IMR-90 (cell line): ENCODE measurements at regions not wholly inside any gene's neighbourhood (a gene's known extent, or its start where the extent isn't known, plus 50 kb on each side); places are given as distances from the start of the nearest gene placed in this dataset.
A peak's percentile ranks its signal among the peaks of the same experiment; 100 is the strongest.

ENCODE experiments used
- ATAC-seq: fragments of 200-7000 bp; cut with Tn5 transposase; 2 replicates; pipeline ENCODE4 v1.9.1; 2020; ENCODE audit warnings: low read depth, mild to moderate bottlenecking, moderate library complexity
- BruUV-seq: library from RNA; stranded (reverse); fragments of 400-500 nt; replicated peaks from 2 replicates; lab custom pipeline; 2021; lab: Mats Ljungman, UMichigan
- CTCF ChIA-PET: fragments of 300-600 bp; formaldehyde crosslinking; extraction: SDS; loops from one replicate; lab custom pipeline; 2021; ENCODE audit warnings: antibody characterized with exemption; lab: Yijun Ruan, JAX
- POLR2A ChIA-PET: fragments of 300-600 bp; sonication (Branson Sonifier 250); formaldehyde crosslinking; loops from one replicate; lab custom pipeline; 2022; ENCODE audit warnings: antibody characterized with exemption; ENCODE audit not compliant: unreplicated experiment; lab: Charles Lee
- DNase-seq: peaks from one replicate; pipeline ENCODE4 v3.0.0; 2013
- H2AFZ ChIP-seq: replicated peaks from 2 replicates; pipeline ENCODE3; 2013; ENCODE audit warnings: low read length, mild to moderate bottlenecking; ENCODE audit not compliant: poor library complexity
- H2AK5ac ChIP-seq: 2 replicates; pipeline ENCODE4 v1.6.1; 2013; ENCODE audit warnings: low read depth, low read length, inconsistent platforms
- H2AK9ac ChIP-seq: replicated peaks from 2 replicates; pipeline ENCODE3; 2013; ENCODE audit warnings: mild to moderate bottlenecking, low read depth, low read length, moderate library complexity; ENCODE audit not compliant: poor library complexity
- H2BK120ac ChIP-seq: 2 replicates; pipeline ENCODE4 v1.6.1; 2013; ENCODE audit warnings: low read depth, low read length, inconsistent platforms
- H2BK15ac ChIP-seq: 3 replicates; pipeline ENCODE4 v1.6.1; 2013; ENCODE audit warnings: low read depth, low read length, inconsistent platforms
- H2BK20ac ChIP-seq: 2 replicates; pipeline ENCODE4 v1.6.1; 2013; ENCODE audit warnings: low read depth, mild to moderate bottlenecking, inconsistent platforms, low read length, moderate library complexity
- H2BK5ac ChIP-seq: 2 replicates; pipeline ENCODE4 v1.6.1; 2013; ENCODE audit warnings: mild to moderate bottlenecking, low read depth, low read length, inconsistent platforms; ENCODE audit not compliant: poor library complexity, severe bottlenecking
- H3K14ac ChIP-seq: replicated peaks from 2 replicates; pipeline ENCODE4 v1.6.1; 2013; ENCODE audit warnings: low read depth, low read length, inconsistent platforms
- H3K18ac ChIP-seq: 2 replicates; pipeline ENCODE4 v1.6.1; 2013; ENCODE audit warnings: low read depth, low read length, control low read depth
- H3K23ac ChIP-seq: 2 replicates; pipeline ENCODE4 v1.6.1; 2013; ENCODE audit warnings: low read depth, low read length, inconsistent platforms
- H3K27ac ChIP-seq: 2 replicates; pipeline ENCODE4 v1.5.1; 2013; ENCODE audit warnings: mild to moderate bottlenecking, control low read depth, low read length; ENCODE audit not compliant: insufficient read depth
- H3K27me3 ChIP-seq: 2 replicates; pipeline ENCODE4 v1.6.1; 2013; ENCODE audit warnings: low read length; ENCODE audit not compliant: control insufficient read depth, insufficient read depth
- H3K36me3 ChIP-seq: 2 replicates; pipeline ENCODE4 v1.6.1; 2013; ENCODE audit warnings: low read length, mixed read lengths; ENCODE audit not compliant: control insufficient read depth, insufficient read depth
- H3K4ac ChIP-seq: 2 replicates; pipeline ENCODE4 v1.6.1; 2013; ENCODE audit warnings: low read depth, low read length, inconsistent platforms
- H3K4me1 ChIP-seq: 2 replicates; pipeline ENCODE4 v1.6.1; 2013; ENCODE audit warnings: low read length, mixed read lengths; ENCODE audit not compliant: control insufficient read depth, insufficient read depth
- H3K4me2 ChIP-seq: 2 replicates; pipeline ENCODE4 v1.6.1; 2013; ENCODE audit warnings: low read depth, mild to moderate bottlenecking, control low read depth, low read length, moderate library complexity
- H3K4me3 ChIP-seq: 2 replicates; pipeline ENCODE4 v1.5.1; 2013; ENCODE audit warnings: low read depth, mild to moderate bottlenecking, control low read depth, low read length, moderate library complexity; ENCODE audit not compliant: insufficient read depth
- H3K56ac ChIP-seq: 2 replicates; pipeline ENCODE4 v1.6.1; 2013; ENCODE audit warnings: low read length, inconsistent platforms; ENCODE audit not compliant: insufficient read depth; ENCODE audit errors: extremely low read depth
- H3K79me1 ChIP-seq, 2 experiments: 2 replicates each; pipeline ENCODE4 v1.6.1; 2013; ENCODE audit warnings: low read length in 2 of 2, inconsistent platforms in 1 of 2, low read depth in 1 of 2
- H3K9ac ChIP-seq: 2 replicates; pipeline ENCODE4 v1.6.1; 2013; ENCODE audit warnings: low read depth, low read length, control low read depth
- H3K9me1 ChIP-seq: 2 replicates; pipeline ENCODE4 v1.6.1; 2013; ENCODE audit warnings: low read length, inconsistent platforms; ENCODE audit not compliant: insufficient read depth
- H3K9me3 ChIP-seq: 2 replicates; pipeline ENCODE4 v1.6.1; 2013; ENCODE audit warnings: low read length; ENCODE audit not compliant: control insufficient read depth, insufficient read depth
- H4K20me1 ChIP-seq: 2 replicates; pipeline ENCODE4 v1.6.1; 2013; ENCODE audit warnings: low read length, inconsistent platforms; ENCODE audit not compliant: insufficient read depth
- H4K5ac ChIP-seq: 2 replicates; pipeline ENCODE4 v1.6.1; 2013; ENCODE audit warnings: mild to moderate bottlenecking, low read depth, low read length, control low read depth
- H4K8ac ChIP-seq, 2 experiments: 2 replicates each; pipeline ENCODE4 v1.6.1; 2013; ENCODE audit warnings: low read depth in 2 of 2, low read length in 2 of 2, control low read depth in 1 of 2, inconsistent platforms in 1 of 2
- H4K91ac ChIP-seq: 2 replicates; pipeline ENCODE4 v1.6.1; 2013; ENCODE audit warnings: low read depth, low read length, inconsistent platforms; ENCODE audit not compliant: insufficient read depth
- MXI1 ChIP-seq: IDR thresholded peaks from 2 replicates; pipeline ENCODE4 v1.6.1; 2012; ENCODE audit warnings: low read depth, mild to moderate bottlenecking, low read length, moderate library complexity, borderline replicate concordance
- POLR2A ChIP-seq: IDR thresholded peaks from 2 replicates; pipeline ENCODE4 v1.6.1; 2012; ENCODE audit warnings: mild to moderate bottlenecking, low read depth, low read length
- RFX5 ChIP-seq: IDR thresholded peaks from 2 replicates; pipeline ENCODE4 v1.8.0; 2012; ENCODE audit warnings: low read depth, mild to moderate bottlenecking, low read length, moderate library complexity
- WGBS, 2 experiments: methylation state at CpG; one replicate each; pipeline versions ENCODE4 v1.1.5 to v1.1.7; 2013; ENCODE audit warnings: missing lambda C conversion rate in 2 of 2; ENCODE audit not compliant: insufficient read length in 1 of 2; ENCODE audit errors: extremely low coverage in 2 of 2; 5-methylcytosine and 5-hydroxymethylcytosine counted together
- dilution Hi-C: fragments of 300-500 bp; cut with HindIII; formaldehyde crosslinking; loops from one replicate; pipeline ENCODE4 v1.14.3; 2018; ENCODE audit warnings: low sequenced_read_pairs; ENCODE audit not compliant: unreplicated experiment
- in situ Hi-C: fragments of 300-500 bp; cut with MboI; formaldehyde crosslinking; loops from 3 replicates; pipeline ENCODE4 v1.14.3; 2019; ENCODE audit warnings: low sequenced_read_pairs, inconsistent platforms, mixed read lengths
- intact Hi-C: fragments of 100-400 bp; cut with micrococcal nuclease; formaldehyde crosslinking; loops from 2 replicates; pipeline ENCODE4 v1.10.0; 2022

GRCh38 chr15:39497759-39498565 is 82.9 kb upstream of the THBS1 start:
- Histone ChIP-seq H2AK9ac (no peak overlapping the region), H2AFZ (no peak overlapping the region), H2BK120ac (peak overlapping the region; percentile 13; the same call in 1 of the 2 replicates), H2BK20ac (peak overlapping the region; percentile 9; the same call in 1 of the 2 replicates), H4K91ac (peak overlapping the region; percentile 47; the same call in 1 of the 2 replicates), H3K4ac (peak overlapping the region; percentile 68; the same call in 1 of the 2 replicates), H3K4me3 (no peak overlapping the region), H2AK5ac (0 out of 2 replicates have a peak overlapping the region, but pooled peaks have one; percentile 16), H4K20me1 (no peaks in the 10 kb centered on the region), H4K5ac (peak overlapping the region; percentile 2; the same call in 1 of the 2 replicates), H3K9me1 (peaks cover 7% of the 10 kb centered on the region; the same call in 1 of the 2 replicates), H3K14ac (peak overlapping the region; percentile 5; the same call in 1 of the 2 replicates), H3K27me3 (no peaks in the 10 kb centered on the region), H4K8ac (peak overlapping the region in 1 of 2 experiments; percentile 19; a peak in 1 of 4 replicates), H3K9ac (no peak overlapping the region), H3K4me2 (no peak overlapping the region), H3K79me1 (no peaks in the 10 kb centered on the region), H3K18ac (peak overlapping the region; percentile 42; the same call in 1 of the 2 replicates), H2BK15ac (0 out of 3 replicates have a peak overlapping the region, but pooled peaks have one; percentile 80), H3K23ac (no peak overlapping the region), H3K27ac (peak overlapping the region; percentile 46; the same call in 1 of the 2 replicates), H2BK5ac (no peak overlapping the region), H3K9me3 (no peaks in the 10 kb centered on the region), H3K36me3 (no peaks in the 10 kb centered on the region), H3K56ac (no peak overlapping the region), H3K4me1 (peaks cover 27% of the 10 kb centered on the region)
- in situ Hi-C loops (no loop called here), dilution Hi-C loops (no loop called here), intact Hi-C loops (no loop called here)
- ChIA-PET POLR2A (no interaction called here), CTCF (no interaction called here)
- no CpG with 5 or more reads among the region's 4 CpGs for WGBS, 2 experiments
- no peak for ATAC-seq
- no TSS peak for BruUV-seq
- DNase-seq = no peak
- TF ChIP-seq RFX5 (no peak), POLR2A (no peak), MXI1 (no peak)
